ENCODE measurements at regions not wholly inside any gene's neighbourhood (a gene's known extent, or its start where the extent isn't known, plus 50 kb on each side); places are given as distances from the start of the nearest gene placed in this dataset.

- TF ChIP-seq REST (IDR thresholded peaks at IDR 0.05; ENCODE audit: insufficient read depth in 1 of 2, low read depth in 2 of 2, low read length in 2 of 2), result no peak
- TF ChIP-seq POLR2AphosphoS5 (IDR thresholded peaks at IDR 0.05; ENCODE audit: low read depth, low read length), result no peak
- no peak for TF ChIP-seq SIN3A (IDR thresholded peaks at IDR 0.05; ENCODE audit: borderline replicate concordance, insufficient read depth, low read length)
- no peak for TF ChIP-seq TAF1 (IDR thresholded peaks at IDR 0.05; ENCODE audit: borderline replicate concordance, insufficient read depth, low read length)
- TF ChIP-seq FOXP2 (optimal IDR thresholded peaks at IDR 0.05; ENCODE audit: borderline replicate concordance, extremely low read depth, extremely low read length, insufficient read depth), result no peak
These were observed 352.4 kb downstream of the KLF5 start for GRCh38 chr13:73411067-73411809.

- TF ChIP-seq FOXP2 (optimal IDR thresholded peaks at IDR 0.05; ENCODE audit: borderline replicate concordance, extremely low read depth, extremely low read length, insufficient read depth), result no peak
- TF ChIP-seq POLR2AphosphoS5 (IDR thresholded peaks at IDR 0.05; ENCODE audit: low read depth, low read length), result no peak
- TF ChIP-seq TAF1 (IDR thresholded peaks at IDR 0.05; ENCODE audit: borderline replicate concordance, insufficient read depth, low read length), result no peak
- no peak for TF ChIP-seq SIN3A (IDR thresholded peaks at IDR 0.05; ENCODE audit: borderline replicate concordance, insufficient read depth, low read length)
- TF ChIP-seq REST (IDR thresholded peaks at IDR 0.05; ENCODE audit: insufficient read depth in 1 of 2, low read depth in 2 of 2, low read length in 2 of 2), result no peak
These were observed 347.6 kb downstream of the KLF5 start for GRCh38 chr13:73406454-73406853.

- no peak for TF ChIP-seq POLR2AphosphoS5 (IDR thresholded peaks at IDR 0.05; ENCODE audit: low read depth, low read length)
- no peak for TF ChIP-seq SIN3A (IDR thresholded peaks at IDR 0.05; ENCODE audit: borderline replicate concordance, insufficient read depth, low read length)
- TF ChIP-seq FOXP2 (optimal IDR thresholded peaks at IDR 0.05; ENCODE audit: borderline replicate concordance, extremely low read depth, extremely low read length, insufficient read depth), result no peak
- no peak for TF ChIP-seq REST (IDR thresholded peaks at IDR 0.05; ENCODE audit: insufficient read depth in 1 of 2, low read depth in 2 of 2, low read length in 2 of 2)
- TF ChIP-seq TAF1 (IDR thresholded peaks at IDR 0.05; ENCODE audit: borderline replicate concordance, insufficient read depth, low read length), result no peak
These were observed 345.8 kb downstream of the KLF5 start for GRCh38 chr13:73404581-73404980.

- no peak for TF ChIP-seq SIN3A (IDR thresholded peaks at IDR 0.05; ENCODE audit: borderline replicate concordance, insufficient read depth, low read length)
- TF ChIP-seq FOXP2 (optimal IDR thresholded peaks at IDR 0.05; ENCODE audit: borderline replicate concordance, extremely low read depth, extremely low read length, insufficient read depth), result no peak
- TF ChIP-seq POLR2AphosphoS5 (IDR thresholded peaks at IDR 0.05; ENCODE audit: low read depth, low read length), result no peak
- no peak for TF ChIP-seq REST (IDR thresholded peaks at IDR 0.05; ENCODE audit: insufficient read depth in 1 of 2, low read depth in 2 of 2, low read length in 2 of 2)
- TF ChIP-seq TAF1 (IDR thresholded peaks at IDR 0.05; ENCODE audit: borderline replicate concordance, insufficient read depth, low read length), result no peak
These were observed 344.7 kb downstream of the KLF5 start for GRCh38 chr13:73403355-73404120.

Data from PFSK-1 (cell line).